ENCODE measurements at regions not wholly inside any gene's neighbourhood (a gene's known extent, or its start where the extent isn't known, plus 50 kb on each side); places are given as distances from the start of the nearest gene placed in this dataset.

- H3K9me3 ChIP-seq (ENCODE audit: control insufficient read depth in 2 of 2, low read length in 2 of 2): no peaks in the 10 kb centered on the region
- H3K4me3 ChIP-seq (ENCODE audit: low read length in 2 of 2): no peak overlapping the region
- no peak overlapping the region for H3K27ac ChIP-seq (ENCODE audit: low read depth in 2 of 2, low read length in 2 of 2)
- no peaks in the 10 kb centered on the region for H3K36me3 ChIP-seq (ENCODE audit: control insufficient read depth in 2 of 2, insufficient read depth in 2 of 2, low read length in 2 of 2)
- H3K9ac ChIP-seq (ENCODE audit: low read depth in 1 of 2, low read length in 2 of 2): no peak overlapping the region
- H3K4me1 ChIP-seq (ENCODE audit: control insufficient read depth in 2 of 2, insufficient read depth in 2 of 2, low read length in 2 of 2): no peaks in the 10 kb centered on the region
- H3K27me3 ChIP-seq (ENCODE audit: control insufficient read depth in 2 of 2, insufficient read depth in 2 of 2, low read length in 2 of 2): no peaks in the 10 kb centered on the region
Observed at GRCh38 chr2:8058652-8059051, 623.2 kb upstream of the ID2 start.

DNA sequence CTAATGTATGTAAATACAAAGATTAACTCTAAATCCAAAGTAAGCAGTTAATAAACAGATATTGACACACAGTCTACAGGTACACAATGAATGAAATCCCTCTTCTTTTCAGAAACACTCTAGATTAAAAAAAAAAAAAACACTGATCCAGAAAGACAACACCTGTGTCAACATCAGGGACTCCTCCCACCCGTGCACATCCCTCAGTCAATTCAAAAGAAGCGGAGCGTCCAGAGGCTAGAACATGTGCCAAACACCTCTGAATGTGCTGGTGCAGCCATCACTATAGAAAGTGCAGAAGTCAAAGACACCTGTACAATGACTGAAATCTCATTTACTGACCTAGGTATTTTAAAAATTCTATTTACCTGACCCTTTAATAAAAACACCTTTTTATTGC lies 622.6 kb upstream of the ID2 start:
- H3K36me3 ChIP-seq (ENCODE audit: control insufficient read depth in 2 of 2, insufficient read depth in 2 of 2, low read length in 2 of 2): no peaks in the 10 kb centered on the region
- no peak overlapping the region for H3K9ac ChIP-seq (ENCODE audit: low read depth in 1 of 2, low read length in 2 of 2)
- no peaks in the 10 kb centered on the region for H3K27me3 ChIP-seq (ENCODE audit: control insufficient read depth in 2 of 2, insufficient read depth in 2 of 2, low read length in 2 of 2)
- H3K4me1 ChIP-seq (ENCODE audit: control insufficient read depth in 2 of 2, insufficient read depth in 2 of 2, low read length in 2 of 2): no peaks in the 10 kb centered on the region
- H3K4me3 ChIP-seq (ENCODE audit: low read length in 2 of 2): no peak overlapping the region
- H3K27ac ChIP-seq (ENCODE audit: low read depth in 2 of 2, low read length in 2 of 2): no peak overlapping the region
- no peaks in the 10 kb centered on the region for H3K9me3 ChIP-seq (ENCODE audit: control insufficient read depth in 2 of 2, low read length in 2 of 2)

DNA sequence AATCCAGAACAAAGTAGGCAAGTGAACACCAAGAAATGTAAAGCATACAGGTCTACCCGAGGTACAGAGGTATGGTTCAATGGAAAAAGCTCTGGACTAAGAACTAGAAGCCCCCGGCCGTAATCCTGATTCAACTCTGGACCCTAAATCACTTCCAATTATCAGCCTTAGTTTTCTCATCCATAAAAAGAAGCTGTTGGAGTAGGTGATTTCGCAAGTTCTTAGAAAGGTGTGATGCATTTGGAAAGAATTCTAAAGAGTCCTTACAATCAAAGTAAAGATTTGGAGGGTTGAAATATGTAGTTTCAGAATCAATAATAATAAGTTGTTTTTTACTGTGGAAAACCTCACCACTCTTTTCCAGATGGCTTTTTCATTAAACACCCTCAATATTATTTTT lies 622.1 kb upstream of the ID2 start:
- H3K4me1 ChIP-seq (ENCODE audit: control insufficient read depth in 2 of 2, insufficient read depth in 2 of 2, low read length in 2 of 2): no peaks in the 10 kb centered on the region
- no peaks in the 10 kb centered on the region for H3K36me3 ChIP-seq (ENCODE audit: control insufficient read depth in 2 of 2, insufficient read depth in 2 of 2, low read length in 2 of 2)
- H3K27ac ChIP-seq (ENCODE audit: low read depth in 2 of 2, low read length in 2 of 2): no peak overlapping the region
- no peaks in the 10 kb centered on the region for H3K27me3 ChIP-seq (ENCODE audit: control insufficient read depth in 2 of 2, insufficient read depth in 2 of 2, low read length in 2 of 2)
- no peaks in the 10 kb centered on the region for H3K9me3 ChIP-seq (ENCODE audit: control insufficient read depth in 2 of 2, low read length in 2 of 2)
- no peak overlapping the region for H3K4me3 ChIP-seq (ENCODE audit: low read length in 2 of 2)
- no peak overlapping the region for H3K9ac ChIP-seq (ENCODE audit: low read depth in 1 of 2, low read length in 2 of 2)

DNA sequence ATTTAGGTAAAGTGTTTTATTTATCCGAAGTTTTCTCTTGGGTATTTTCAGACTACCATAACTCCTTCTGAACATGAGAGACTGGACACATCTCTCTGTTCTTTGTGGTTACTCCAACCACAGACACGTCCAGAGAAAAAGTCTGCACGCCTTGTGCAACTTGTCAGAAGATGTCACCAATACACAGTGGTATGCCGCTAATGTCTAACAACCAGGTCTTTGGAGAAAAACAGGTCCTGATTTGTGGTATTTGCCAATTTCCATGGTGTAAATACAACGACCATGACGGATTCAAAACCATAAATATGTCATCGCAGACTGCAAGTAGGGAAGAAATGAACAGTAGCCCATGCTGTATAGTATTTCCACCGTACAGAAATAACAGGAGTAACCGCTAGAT lies 620.6 kb upstream of the ID2 start:
- H3K36me3 ChIP-seq (ENCODE audit: control insufficient read depth in 2 of 2, insufficient read depth in 2 of 2, low read length in 2 of 2): no peaks in the 10 kb centered on the region
- H3K27me3 ChIP-seq (ENCODE audit: control insufficient read depth in 2 of 2, insufficient read depth in 2 of 2, low read length in 2 of 2): no peaks in the 10 kb centered on the region
- H3K27ac ChIP-seq (ENCODE audit: low read depth in 2 of 2, low read length in 2 of 2): no peak overlapping the region
- no peak overlapping the region for H3K4me3 ChIP-seq (ENCODE audit: low read length in 2 of 2)
- no peaks in the 10 kb centered on the region for H3K9me3 ChIP-seq (ENCODE audit: control insufficient read depth in 2 of 2, low read length in 2 of 2)
- no peaks in the 10 kb centered on the region for H3K4me1 ChIP-seq (ENCODE audit: control insufficient read depth in 2 of 2, insufficient read depth in 2 of 2, low read length in 2 of 2)
- H3K9ac ChIP-seq (ENCODE audit: low read depth in 1 of 2, low read length in 2 of 2): no peak overlapping the region

DNA sequence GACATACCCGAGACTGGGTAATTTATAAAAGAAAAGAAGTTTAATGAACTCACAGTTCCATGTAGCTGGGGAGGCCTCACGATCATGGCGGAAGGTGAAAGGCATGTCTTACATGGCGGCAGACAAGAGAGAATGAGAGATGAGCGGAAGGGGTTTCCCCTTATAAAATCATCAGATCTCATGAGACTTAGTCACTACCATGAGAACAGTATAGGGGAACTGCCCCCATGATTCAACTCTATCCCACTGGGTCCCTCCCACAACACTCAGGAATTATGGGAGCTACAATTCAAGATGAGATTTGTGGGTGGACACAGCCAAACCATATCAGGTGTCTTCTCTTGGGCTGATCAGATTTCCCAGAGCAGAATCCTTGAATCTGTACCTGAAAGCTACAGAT lies 617.3 kb upstream of the ID2 start:
- Histone ChIP-seq H3K4me1 (ENCODE audit: control insufficient read depth in 2 of 2, insufficient read depth in 2 of 2, low read length in 2 of 2) (no peaks in the 10 kb centered on the region), H3K27me3 (ENCODE audit: control insufficient read depth in 2 of 2, insufficient read depth in 2 of 2, low read length in 2 of 2) (no peaks in the 10 kb centered on the region), H3K27ac (ENCODE audit: low read depth in 2 of 2, low read length in 2 of 2) (no peak overlapping the region), H3K9me3 (ENCODE audit: control insufficient read depth in 2 of 2, low read length in 2 of 2) (no peaks in the 10 kb centered on the region), H3K9ac (ENCODE audit: low read depth in 1 of 2, low read length in 2 of 2) (no peak overlapping the region), H3K4me3 (ENCODE audit: low read length in 2 of 2) (no peak overlapping the region), H3K36me3 (ENCODE audit: control insufficient read depth in 2 of 2, insufficient read depth in 2 of 2, low read length in 2 of 2) (no peaks in the 10 kb centered on the region)

DNA sequence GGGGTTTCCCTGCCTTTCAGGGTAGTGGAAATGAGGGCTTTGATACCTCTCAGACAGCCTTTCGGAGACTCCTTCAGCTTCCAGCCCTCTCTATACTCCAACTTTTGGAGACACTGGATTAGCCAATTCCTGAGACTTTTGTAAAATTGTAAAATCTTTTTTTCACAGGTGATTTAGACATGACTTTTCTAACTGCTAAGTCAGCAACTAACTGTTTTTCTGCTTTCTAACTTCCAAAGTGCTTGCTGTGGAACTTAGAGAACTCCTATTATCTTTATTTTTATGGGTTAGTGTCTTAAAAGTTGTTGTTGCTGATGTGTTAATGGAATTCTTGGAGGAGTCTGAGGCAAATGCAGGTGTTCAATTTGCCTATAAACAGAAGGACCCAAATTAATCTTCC lies 616.7 kb upstream of the ID2 start:
- no peak overlapping the region for H3K27ac ChIP-seq (ENCODE audit: low read depth in 2 of 2, low read length in 2 of 2)
- H3K4me3 ChIP-seq (ENCODE audit: low read length in 2 of 2): no peak overlapping the region
- no peak overlapping the region for H3K9ac ChIP-seq (ENCODE audit: low read depth in 1 of 2, low read length in 2 of 2)
- H3K4me1 ChIP-seq (ENCODE audit: control insufficient read depth in 2 of 2, insufficient read depth in 2 of 2, low read length in 2 of 2): no peaks in the 10 kb centered on the region
- no peaks in the 10 kb centered on the region for H3K36me3 ChIP-seq (ENCODE audit: control insufficient read depth in 2 of 2, insufficient read depth in 2 of 2, low read length in 2 of 2)
- no peaks in the 10 kb centered on the region for H3K27me3 ChIP-seq (ENCODE audit: control insufficient read depth in 2 of 2, insufficient read depth in 2 of 2, low read length in 2 of 2)
- no peaks in the 10 kb centered on the region for H3K9me3 ChIP-seq (ENCODE audit: control insufficient read depth in 2 of 2, low read length in 2 of 2)

GRCh38 chr2:8067784-8068336 lies 614.0 kb upstream of the ID2 start:
- no peaks in the 10 kb centered on the region for H3K36me3 ChIP-seq (ENCODE audit: control insufficient read depth in 2 of 2, insufficient read depth in 2 of 2, low read length in 2 of 2)
- H3K27me3 ChIP-seq (ENCODE audit: control insufficient read depth in 2 of 2, insufficient read depth in 2 of 2, low read length in 2 of 2): no peaks in the 10 kb centered on the region
- H3K4me3 ChIP-seq (ENCODE audit: low read length in 2 of 2): no peak overlapping the region
- H3K27ac ChIP-seq (ENCODE audit: low read depth in 2 of 2, low read length in 2 of 2): no peak overlapping the region
- H3K9me3 ChIP-seq (ENCODE audit: control insufficient read depth in 2 of 2, low read length in 2 of 2): no peaks in the 10 kb centered on the region
- no peaks in the 10 kb centered on the region for H3K4me1 ChIP-seq (ENCODE audit: control insufficient read depth in 2 of 2, insufficient read depth in 2 of 2, low read length in 2 of 2)
- no peak overlapping the region for H3K9ac ChIP-seq (ENCODE audit: low read depth in 1 of 2, low read length in 2 of 2)

DNA sequence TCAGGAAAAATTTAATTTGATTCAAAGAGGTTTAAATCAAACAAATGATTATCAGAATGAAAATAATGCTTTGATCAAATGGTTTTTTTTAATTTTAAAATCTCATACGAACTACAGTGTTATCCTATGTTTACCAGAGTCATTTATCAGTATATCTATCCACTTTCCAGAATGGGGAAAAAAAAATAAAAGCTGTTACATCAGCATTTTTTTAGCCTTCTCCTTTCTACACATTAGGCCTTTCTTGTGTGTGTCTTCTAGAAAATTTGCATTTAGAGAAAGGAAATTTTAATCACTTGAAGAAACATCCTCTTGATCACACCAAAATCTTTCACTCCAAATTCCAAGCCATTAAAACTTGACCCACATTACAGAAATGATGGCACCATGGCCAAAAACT lies 608.9 kb upstream of the ID2 start:
- Histone ChIP-seq H3K36me3 (ENCODE audit: control insufficient read depth in 2 of 2, insufficient read depth in 2 of 2, low read length in 2 of 2) (no peaks in the 10 kb centered on the region), H3K27ac (ENCODE audit: low read depth in 2 of 2, low read length in 2 of 2) (no peak overlapping the region), H3K27me3 (ENCODE audit: control insufficient read depth in 2 of 2, insufficient read depth in 2 of 2, low read length in 2 of 2) (no peaks in the 10 kb centered on the region), H3K4me1 (ENCODE audit: control insufficient read depth in 2 of 2, insufficient read depth in 2 of 2, low read length in 2 of 2) (no peaks in the 10 kb centered on the region), H3K4me3 (ENCODE audit: low read length in 2 of 2) (no peak overlapping the region), H3K9ac (ENCODE audit: low read depth in 1 of 2, low read length in 2 of 2) (no peak overlapping the region), H3K9me3 (ENCODE audit: control insufficient read depth in 2 of 2, low read length in 2 of 2) (no peaks in the 10 kb centered on the region)

DNA sequence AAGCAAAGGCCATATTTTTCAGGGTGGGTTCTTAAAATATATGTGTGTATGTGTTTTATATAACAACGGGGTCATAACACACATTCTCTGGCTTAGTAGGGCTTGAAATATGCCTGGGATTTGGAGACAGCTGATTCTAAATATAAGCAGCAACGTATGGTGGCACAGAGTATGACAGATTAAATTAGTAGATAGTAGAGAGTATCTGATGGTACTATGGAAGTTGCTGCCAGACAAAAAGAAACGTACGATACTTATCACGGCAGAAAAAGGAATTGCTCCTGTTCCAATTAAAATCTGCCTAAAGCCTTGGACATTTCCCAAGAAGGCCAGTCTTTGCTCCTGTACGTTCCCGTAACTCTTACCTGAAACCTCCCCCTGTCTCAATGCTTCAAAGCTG lies 607.9 kb upstream of the ID2 start:
- H3K27ac ChIP-seq (ENCODE audit: low read depth in 2 of 2, low read length in 2 of 2): no peak overlapping the region
- H3K36me3 ChIP-seq (ENCODE audit: control insufficient read depth in 2 of 2, insufficient read depth in 2 of 2, low read length in 2 of 2): no peaks in the 10 kb centered on the region
- no peaks in the 10 kb centered on the region for H3K27me3 ChIP-seq (ENCODE audit: control insufficient read depth in 2 of 2, insufficient read depth in 2 of 2, low read length in 2 of 2)
- no peak overlapping the region for H3K4me3 ChIP-seq (ENCODE audit: low read length in 2 of 2)
- H3K4me1 ChIP-seq (ENCODE audit: control insufficient read depth in 2 of 2, insufficient read depth in 2 of 2, low read length in 2 of 2): no peaks in the 10 kb centered on the region
- H3K9ac ChIP-seq (ENCODE audit: low read depth in 1 of 2, low read length in 2 of 2): no peak overlapping the region
- no peaks in the 10 kb centered on the region for H3K9me3 ChIP-seq (ENCODE audit: control insufficient read depth in 2 of 2, low read length in 2 of 2)

DNA sequence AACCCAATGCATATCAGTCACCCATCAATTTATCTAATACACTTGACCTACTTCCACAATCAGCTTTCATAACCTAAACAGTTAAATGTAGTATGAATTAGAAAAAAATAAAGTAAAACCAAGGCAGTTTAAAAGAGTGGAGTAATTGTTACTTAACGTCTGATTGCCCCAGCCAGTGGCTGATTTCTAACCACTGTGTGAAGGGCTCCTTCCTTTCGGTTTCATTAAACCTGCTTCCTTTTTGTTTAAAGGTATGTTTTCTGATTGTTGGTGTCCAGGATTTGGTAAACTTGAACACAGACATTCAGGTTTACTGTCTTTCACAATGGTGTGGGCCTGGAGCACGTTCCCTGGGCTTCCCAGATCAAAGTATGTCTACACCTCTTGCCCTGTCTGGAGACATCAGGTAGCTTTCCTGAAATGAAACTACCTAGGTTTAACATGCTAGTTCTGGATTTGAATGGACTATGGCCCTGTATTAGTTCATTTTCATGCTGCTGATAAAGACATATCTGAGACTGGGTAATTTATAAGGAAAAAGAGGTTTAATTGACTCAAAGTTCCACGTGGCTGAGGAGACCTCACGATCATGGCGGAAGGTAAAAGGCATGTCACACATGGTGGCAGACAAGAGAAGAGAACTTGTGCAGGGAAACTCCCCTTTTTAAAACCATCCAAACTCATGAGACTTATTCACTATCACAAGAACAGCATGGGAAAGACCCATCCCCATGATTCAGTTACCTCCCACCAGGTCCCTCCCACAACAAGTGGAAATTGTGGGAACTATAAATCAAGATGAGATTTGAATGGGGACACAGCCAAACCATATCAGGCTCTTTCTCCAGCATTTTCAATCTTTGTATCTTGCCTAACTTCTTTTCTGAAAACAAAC lies 605.2 kb upstream of the ID2 start:
- Histone ChIP-seq H3K4me1 (ENCODE audit: control insufficient read depth in 2 of 2, insufficient read depth in 2 of 2, low read length in 2 of 2) (no peaks in the 10 kb centered on the region), H3K9me3 (ENCODE audit: control insufficient read depth in 2 of 2, low read length in 2 of 2) (no peaks in the 10 kb centered on the region), H3K9ac (ENCODE audit: low read depth in 1 of 2, low read length in 2 of 2) (no peak overlapping the region), H3K27me3 (ENCODE audit: control insufficient read depth in 2 of 2, insufficient read depth in 2 of 2, low read length in 2 of 2) (no peaks in the 10 kb centered on the region), H3K27ac (ENCODE audit: low read depth in 2 of 2, low read length in 2 of 2) (no peak overlapping the region), H3K36me3 (ENCODE audit: control insufficient read depth in 2 of 2, insufficient read depth in 2 of 2, low read length in 2 of 2) (no peaks in the 10 kb centered on the region), H3K4me3 (ENCODE audit: low read length in 2 of 2) (no peak overlapping the region)
